ENCODE measurements at regions not wholly inside any gene's neighbourhood (a gene's known extent, or its start where the extent isn't known, plus 50 kb on each side); places are given as distances from the start of the nearest gene placed in this dataset.

DNA sequence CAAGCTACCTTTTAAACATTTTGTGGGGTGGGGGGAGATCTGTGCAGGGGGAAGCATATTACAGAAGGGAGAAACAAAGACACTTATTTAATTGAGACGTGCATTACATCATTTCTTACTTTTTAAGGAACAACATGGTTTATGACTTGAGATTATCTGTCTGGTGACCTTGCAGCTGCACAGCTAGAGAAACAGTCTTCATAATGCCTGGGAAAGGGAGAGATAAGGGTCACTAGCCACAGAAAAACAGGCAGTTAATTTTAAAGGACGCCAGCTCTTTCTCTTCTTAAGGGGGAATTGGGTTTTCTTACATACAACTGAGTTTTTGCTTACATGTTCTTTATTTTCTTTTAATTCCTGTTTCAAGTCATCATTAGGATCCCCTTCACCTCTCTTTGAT, 147.9 kb downstream of the SST start:
- TF ChIP-seq CTCF (IDR thresholded peaks at IDR 0.05) (no peak), POLR2A (IDR thresholded peaks at IDR 0.05) (no peak)

Data from body of pancreas (tissue), 4 donors.